ENCODE measurements at regions not wholly inside any gene's neighbourhood (a gene's known extent, or its start where the extent isn't known, plus 50 kb on each side); places are given as distances from the start of the nearest gene placed in this dataset.
"Not testable (repeated sequence)": the region's sequence is repeated elsewhere in the genome, so short reads cannot be mapped to it uniquely, and the experiment has no call there.

DNA sequence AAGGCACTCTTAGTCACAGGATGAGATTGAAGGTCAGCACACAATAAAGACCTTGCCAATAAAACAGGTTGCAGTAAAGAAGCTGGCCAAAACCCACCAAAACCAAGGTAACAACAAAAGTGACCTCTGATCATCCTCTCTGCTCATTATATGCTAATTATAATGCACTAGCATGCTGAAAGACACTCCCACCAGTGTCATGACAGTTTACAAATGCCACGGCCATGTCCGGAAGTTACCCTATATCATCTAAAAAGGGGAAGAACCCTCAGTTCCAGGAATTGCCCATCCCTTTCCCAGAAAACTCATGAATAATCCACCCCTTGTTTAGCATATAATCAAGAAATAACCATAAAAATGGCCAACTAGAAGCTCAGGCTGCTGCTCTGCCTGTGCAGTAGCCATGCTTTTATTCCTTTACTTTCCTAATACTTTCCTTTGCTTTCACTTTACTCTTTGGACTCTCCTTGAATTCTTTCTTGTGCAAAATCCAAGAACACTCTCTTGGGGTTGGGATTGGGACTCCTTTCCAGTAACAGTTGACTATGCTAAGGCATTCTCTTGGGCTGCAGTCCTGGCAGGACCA, 527.3 kb upstream of the MAP3K7 start:
- no peak for DNase-seq (ENCODE audit: low spot score)

DNA sequence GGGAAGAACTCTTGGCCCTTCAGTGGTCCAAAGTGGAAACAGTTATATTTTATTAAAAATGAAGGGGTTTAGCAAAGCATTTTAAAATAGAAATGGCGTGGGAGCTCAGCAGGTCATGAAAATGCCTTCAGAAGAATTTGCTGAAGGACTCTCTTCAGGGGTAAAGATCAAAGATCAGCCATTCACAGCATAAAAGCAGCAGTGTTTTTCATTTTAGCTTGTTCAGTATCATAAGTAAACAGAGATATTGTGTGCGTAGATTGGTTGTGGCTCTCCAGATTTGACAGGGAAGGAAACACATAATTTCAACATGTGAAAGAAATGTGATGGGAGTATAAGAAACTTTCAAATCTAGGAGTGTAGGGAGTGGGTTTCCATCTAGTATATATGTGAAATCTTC, 519.2 kb upstream of the MAP3K7 start:
- DNase-seq (ENCODE audit: low spot score) = no peak

DNA sequence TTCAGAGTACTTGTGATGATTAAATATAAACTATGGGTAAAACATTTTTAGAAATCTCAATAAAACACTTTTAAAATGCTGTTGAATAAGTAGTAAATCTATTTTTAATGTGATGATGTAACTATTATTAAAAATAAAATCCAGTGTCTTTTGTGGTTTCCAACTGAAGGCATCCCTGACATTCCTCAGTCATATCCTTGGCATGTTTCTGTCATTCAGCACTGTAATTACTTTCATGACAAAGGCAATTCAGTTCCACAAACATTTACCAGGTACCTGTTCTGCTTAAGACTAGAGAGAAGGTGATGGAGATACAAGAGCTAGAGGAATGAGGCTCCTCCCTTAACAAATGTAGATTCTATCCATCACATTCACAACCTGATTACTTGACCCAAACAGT, 518.7 kb upstream of the MAP3K7 start:
- no peak for DNase-seq (ENCODE audit: low spot score)

DNA sequence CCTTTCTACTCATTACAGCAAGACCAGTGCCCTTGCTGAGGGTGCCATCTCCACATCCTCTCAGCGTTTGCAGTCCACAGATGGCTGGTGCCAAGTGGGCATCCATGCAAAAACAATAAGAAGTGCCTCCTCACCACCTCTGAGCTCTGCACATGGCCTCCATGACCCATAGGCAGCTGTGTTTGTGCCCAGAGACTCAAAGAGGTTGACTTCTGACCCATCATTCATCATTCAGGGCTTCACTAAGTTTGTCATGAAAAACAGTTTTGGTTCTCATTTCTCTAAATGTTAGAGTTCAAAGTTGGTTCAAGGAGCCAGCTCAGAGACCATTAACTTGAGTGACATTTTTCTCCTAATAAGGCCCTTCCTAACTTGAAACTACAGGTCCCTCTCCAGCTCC, 512.6 kb upstream of the MAP3K7 start:
- no peak for DNase-seq (ENCODE audit: low spot score)

DNA sequence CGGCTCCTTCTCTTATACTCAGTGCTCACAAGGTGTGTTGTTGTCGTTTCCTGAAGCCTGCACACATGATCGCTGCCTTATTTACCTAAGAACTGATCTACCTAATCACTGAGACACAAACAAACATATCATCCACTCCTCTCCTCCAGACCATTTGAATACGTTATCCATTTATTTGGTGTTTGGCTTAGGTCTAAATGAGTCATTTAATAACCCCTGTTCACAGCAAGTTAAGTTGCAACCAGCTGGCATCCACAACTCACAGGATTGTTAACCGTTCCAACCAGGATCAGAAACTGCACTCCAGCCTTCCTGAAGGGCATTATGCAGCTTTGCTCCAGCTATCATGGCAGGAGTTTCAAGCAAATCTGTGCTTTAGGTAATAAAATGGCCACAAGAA, 511.1 kb upstream of the MAP3K7 start:
- no peak for DNase-seq (ENCODE audit: low spot score)

DNA sequence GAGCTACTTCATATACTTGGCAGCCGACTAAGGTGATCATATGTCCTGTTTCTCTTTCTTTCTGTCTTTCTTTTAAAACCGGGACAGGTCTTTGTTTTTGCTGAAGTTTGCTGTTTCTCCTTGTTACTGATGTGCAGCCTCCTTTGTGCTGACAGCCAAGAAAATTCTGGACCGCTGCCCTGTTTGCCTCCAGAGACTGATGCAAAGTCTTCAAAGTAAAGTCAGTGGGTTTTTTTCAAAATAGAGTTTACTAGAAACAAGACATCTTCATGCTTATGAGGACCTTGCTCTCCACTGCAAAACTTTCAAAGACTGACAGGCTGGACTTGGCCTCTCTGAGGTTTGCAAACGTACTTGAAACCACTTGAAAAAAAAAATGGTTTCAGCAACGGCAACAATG, 510.5 kb upstream of the MAP3K7 start:
- DNase-seq (ENCODE audit: low spot score) = no peak

DNA sequence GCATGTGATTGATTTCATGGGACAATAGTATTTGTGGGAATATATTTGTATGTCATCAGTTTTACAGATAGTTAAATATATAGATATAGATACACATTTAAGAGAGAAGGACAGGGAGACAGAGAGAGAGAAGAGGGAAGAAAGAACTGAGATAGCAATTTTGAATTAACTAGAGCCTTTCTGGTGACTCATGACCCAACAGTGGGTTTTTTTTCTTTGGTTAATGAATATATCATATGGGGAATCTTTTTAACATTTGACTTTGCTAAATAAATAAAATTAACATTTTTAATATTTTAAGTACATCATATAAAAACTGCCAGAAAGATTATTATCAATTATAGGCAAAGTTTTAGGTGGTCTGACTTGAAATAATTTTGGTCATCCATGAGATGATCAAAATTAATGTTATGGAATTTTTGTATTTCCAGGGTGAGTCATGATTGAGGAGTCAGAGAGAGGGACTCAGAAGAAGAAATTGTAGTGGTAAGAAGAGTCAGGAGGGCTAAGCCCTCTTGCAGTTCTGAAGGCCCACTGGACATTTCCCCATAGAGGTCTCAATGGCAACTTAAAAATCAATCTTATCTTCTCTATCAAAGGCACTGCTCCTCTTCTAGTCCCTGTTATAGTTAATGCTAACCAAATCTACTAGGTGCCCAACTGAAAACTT, 508.1 kb upstream of the MAP3K7 start:
- DNase-seq (ENCODE audit: low spot score) = no peak

DNA sequence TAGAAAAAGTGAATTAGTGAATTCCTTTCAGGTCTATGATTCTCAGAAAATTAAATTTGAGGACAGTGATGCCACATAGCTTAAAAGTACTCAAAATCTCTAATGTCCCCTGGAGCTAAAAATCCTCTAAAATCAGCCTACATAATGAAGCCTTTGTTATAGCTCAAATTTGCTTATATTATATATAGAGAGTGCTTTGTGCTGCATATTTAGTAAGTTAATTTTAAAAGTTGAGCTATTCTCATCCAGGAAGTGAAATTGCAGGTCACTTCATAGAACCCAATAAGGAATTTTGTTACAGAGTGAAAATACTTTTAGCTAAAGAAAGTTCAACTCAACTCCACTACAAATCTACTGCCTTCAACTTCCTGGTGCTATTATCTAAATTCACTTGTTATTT, 507.5 kb upstream of the MAP3K7 start:
- DNase-seq (ENCODE audit: low spot score) = no peak

DNA sequence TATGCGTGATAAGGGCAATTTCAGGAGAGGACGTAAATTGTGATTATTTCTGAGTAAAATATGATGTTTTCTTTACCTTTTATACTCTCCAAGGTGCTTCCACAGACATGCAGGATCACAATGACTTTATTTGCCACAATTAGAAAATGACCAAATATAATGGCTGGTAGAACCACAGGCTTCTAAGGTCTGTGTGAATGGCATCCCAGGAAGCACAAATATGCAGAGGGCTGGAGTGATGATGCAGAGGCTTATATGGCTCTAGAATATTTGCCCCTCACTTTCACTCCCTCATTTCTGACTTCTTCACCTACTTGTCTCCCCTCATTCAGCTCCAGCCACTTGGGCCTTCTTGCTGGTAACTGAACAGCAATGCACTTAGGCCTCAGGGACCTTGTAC, 502.1 kb upstream of the MAP3K7 start:
- no peak for DNase-seq (ENCODE audit: low spot score)

DNA sequence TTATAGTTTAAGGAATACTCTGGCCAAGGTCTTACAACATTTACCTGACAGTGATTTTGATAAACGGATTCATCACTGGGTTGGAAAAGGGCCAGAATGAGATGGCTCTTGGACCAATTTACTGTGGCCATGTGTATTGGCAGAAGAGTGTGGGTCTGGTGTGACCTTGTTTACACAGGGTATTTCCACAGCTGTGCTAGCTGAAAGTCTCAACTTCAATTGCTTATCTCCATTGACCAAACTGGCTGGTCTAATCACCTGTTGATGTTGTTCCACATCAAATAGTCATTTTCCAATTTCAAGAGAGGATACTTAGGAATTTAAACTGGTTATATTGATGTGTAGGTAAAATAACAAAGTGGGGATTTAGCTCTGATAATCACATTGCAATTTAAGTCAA, 501.6 kb upstream of the MAP3K7 start:
- no peak for DNase-seq (ENCODE audit: low spot score)

DNA sequence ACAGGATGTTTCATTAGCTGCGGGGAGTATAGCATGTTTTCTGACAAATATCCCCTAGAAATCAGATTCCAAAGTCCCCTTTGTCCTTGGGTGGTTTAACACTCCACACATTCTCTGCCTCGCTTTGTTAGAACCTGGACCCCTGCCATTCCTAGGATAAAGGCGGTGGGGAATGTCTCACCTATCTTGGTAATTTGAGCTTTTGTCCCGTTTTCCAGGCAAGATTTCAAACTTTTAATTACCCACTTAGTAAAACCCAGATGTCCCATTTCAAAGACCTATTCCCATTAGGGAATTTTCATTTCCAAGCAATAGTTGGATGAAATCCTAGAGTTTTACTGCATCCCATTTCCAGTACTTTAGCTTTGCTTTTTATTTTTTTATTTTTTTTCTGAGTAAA, 501.0 kb upstream of the MAP3K7 start:
- DNase-seq (ENCODE audit: low spot score) = peak; percentile 73

DNA sequence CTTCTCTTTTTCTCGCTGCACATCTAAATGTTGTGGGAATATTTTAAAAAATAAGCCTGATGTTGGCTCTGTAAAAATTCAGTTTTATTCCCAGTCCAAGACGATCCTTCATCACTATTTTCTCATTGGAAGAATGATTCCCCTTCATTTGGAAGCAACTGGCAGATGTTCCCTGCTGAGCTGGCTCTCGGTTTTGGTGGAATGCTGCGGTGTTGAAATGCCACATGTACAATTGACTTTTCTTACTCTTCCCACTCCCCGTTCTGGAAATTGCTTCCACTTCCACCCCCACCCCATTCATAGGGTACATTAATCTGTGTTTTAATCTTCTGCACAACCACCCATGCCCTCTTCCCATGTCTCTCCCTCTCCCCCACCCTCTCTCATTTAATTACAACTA, 496.3 kb upstream of the MAP3K7 start:
- no peak for DNase-seq (ENCODE audit: low spot score)

DNA sequence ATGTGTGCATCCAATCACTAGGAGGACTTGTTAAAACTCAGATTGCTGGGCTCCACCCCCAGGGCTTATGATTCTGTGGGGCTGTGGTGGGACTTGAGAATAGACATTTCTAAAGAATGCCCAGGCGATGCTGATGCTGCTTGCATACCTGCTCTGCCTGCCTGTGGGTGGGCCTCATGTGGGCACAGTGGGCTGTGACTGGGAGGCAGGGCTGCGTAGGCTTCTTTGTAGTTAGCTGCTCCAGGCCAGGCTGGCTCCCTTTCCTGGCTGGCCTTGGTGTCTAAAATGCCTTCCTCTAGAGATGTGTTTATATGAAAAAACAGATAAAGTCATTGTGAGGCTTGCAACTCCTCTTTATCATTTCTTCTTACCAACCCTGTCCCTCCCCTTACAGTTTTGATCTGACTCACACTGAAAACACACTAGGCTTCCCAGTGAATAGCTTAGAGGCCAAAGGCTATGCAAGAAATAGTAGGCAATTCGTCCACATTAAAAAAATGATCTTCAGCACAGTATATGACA, 495.5 kb upstream of the MAP3K7 start:
- no peak for DNase-seq (ENCODE audit: low spot score)

DNA sequence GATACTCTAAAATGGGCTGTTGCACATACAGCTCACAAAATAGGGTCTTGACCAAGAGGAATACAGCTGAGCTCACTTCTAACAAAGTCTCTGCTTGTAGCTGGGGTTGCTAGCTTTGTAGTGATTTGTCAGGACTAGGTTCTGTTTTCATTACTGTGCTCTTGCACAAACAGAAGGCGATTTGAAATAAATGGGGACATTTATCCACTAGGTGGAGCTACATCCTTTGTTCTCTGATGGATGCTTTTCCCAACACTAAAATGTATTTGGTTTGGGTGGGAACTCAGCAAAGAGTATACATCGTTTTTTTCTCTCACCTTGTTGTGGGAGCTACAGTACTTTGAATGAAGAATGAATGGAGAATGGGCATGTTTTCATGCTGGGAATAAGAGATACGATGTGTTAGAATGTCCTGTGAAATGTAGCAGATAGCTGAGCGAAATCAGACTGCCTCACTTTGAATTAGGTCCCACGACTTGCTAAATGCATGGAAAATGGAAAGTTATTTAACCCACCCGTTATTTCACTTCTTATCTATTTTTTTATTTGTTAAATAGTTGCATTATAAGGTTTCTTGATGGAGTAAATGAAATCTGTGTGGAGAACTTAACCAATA, 494.7 kb upstream of the MAP3K7 start:
- peak; percentile 59 for DNase-seq (ENCODE audit: low spot score)

DNA sequence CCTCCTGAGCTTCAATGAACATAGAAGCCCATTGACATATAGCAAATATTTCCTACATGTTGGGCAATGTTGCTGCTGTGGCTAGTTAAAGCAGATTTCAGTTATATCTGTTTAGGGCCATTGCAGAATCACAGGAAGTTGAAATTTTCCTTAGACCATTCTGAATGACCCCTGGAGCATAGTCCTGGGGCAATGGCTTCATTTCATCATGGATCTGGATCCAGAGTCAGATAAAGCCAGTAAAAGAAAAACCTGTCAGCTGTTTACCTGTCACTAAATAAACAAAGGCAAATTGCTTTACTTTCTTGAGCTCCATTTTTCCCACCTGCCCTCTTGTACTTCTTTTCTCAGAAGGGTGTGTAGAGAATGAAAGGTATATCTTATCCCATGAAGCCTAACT, 494.0 kb upstream of the MAP3K7 start:
- DNase-seq (ENCODE audit: low spot score) = no peak

DNA sequence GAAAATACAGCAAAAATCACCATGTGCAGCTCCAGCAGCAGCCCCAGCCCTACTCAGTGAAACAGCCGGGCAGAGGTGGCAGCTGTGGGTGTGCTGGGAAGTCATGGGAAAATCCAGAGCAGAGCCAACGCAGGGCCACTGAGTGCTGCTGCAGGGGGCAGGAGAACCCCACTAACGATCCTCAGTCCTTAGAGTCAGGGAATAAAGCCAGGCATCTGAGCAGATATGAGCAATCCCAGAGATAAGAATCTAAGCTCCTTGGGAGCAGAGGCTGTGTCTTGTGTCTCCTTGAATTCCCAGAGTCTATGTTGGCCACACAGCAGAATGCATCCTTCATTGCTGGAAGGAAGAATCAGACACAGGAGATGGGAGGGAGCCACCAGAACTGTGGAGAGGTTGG, 493.1 kb upstream of the MAP3K7 start:
- DNase-seq (ENCODE audit: low spot score) = no peak

DNA sequence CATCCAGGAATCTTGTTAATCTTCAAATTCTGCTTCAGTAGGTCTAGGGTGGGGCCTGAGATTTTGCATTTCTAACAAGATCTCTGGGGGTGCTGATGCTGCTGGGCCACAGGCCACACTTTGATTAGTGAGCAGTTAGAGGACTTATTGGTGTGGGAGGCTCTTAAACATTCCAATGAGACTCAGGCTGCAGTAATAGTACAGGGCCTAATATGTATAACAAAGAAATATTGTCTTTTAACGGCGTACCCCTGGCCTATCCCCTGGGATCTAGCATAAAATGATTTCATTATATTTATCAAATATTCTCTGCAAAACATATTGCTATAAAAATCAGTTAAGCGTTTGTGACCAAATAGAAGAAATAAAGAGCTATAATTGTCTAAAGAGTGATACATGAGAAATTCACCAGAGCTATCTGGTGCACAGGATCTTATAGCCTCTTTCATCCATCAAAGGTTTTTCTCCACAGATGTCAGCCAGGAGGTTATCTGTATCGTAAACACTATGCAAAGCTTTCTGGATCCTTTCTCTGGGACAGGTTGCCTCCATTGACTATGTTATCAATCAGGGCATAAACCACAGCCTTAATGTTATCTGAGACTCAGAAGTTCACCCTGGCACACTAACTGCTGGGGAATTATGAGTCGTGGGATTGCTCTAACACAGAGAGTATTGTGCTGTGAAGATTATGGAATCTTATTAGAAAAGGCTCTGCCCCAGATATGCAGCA, 488.5 kb upstream of the MAP3K7 start:
- DNase-seq (ENCODE audit: low spot score) = no peak

DNA sequence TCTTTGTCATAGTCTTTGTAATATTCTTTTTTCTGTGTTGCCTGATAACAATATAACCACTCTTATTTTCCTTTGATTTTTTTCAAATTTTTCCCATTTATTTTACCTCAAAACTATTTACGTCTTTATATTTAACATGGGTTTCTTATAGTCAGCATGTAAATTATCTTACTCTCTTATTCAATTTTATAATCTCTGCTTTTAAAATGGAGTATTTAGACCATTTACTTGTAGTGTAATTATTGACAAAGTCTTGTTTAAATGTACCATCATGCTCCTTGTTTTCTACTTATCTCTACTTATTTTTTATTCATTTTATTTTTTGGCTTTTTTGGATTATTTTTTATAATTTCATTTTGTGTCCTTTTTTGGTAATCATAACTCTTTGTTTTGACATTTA, 476.5 kb upstream of the MAP3K7 start:
- DNase-seq (ENCODE audit: low spot score) = no peak

DNA sequence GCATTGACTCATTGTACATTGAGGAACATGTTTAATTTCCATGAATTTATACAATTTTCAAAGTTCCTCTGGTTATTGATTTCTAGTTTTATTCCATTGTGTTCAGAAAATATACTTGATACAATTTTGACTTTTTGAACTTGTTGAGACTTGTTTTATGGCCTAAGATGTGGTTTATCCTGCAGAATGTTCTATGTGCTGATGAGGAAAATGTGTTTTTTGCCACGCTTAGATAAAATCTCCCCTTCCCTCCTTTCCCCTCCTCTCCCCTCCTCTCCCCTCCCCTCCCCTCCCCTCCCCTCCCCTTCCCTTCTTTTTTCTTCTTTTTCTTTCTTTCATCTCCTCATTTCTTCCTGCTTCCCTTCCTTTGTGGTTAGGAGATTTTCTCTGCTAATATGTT, 470.8 kb upstream of the MAP3K7 start:
- no peak for DNase-seq (ENCODE audit: low spot score)

DNA sequence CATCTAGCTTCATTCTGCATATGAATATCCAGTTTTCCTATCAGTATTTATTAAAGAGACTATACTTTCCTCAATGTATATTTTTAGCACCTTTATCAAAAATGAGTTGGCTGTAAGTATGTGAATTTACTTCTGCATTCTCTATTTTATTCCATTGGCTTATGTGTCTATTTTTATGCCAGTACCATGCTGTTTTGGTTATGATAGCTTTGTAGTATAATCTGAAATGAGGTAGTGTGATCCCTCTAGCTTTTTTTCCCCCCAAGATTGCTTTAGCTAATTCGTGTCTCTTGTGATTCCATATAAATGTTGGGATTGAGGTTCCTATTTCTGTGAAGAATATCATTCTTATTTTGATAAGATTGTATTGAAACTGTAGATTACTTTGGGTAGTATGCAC, 469.1 kb upstream of the MAP3K7 start:
- DNase-seq (ENCODE audit: low spot score) = no peak

DNA sequence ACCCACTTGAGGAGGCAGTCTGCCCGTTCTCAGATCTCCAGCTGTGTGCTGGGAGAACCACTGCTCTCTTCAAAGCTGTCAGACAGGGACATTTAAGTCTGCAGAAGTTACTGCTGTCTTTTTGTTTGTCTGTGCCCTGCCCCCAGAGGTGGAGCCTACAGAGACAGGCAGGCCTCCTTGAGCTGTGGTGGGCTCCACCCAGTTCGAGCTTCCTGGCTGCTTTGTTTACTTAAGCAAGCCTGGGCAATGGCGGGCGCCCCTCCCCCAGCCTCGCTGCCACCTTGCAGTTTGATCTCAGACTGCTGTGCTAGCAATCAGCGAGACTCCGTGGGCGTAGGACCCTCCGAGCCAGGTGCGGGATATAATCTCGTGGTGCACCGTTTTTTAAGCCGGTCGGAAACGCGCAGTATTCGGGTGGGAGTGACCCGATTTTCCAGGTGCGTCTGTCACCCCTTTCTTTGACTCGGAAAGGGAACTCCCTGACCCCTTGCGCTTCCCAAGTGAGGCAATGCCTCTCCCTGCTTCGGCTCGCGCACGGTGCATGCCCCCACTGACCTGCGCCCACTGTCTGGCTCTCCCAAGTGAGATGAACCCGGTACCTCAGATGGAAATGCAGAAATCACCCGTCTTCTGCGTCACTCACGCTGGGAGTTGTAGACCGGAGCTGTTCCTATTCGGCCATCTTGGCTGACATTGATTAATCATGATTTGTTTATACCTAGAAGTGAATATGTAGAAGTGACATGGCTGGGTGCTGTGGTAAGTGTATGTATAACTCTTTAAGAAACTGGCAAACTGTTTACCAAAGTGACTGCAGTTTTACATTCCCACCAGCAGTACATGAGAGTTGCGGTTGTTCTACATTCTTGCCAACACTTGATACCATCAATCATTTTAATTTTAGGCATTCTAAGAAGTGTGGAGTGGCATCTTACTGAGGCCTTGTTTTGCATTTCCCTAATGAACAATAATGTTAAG, 465.9 kb upstream of the MAP3K7 start:
- not testable (repeated sequence) for DNase-seq (ENCODE audit: low spot score)

DNA sequence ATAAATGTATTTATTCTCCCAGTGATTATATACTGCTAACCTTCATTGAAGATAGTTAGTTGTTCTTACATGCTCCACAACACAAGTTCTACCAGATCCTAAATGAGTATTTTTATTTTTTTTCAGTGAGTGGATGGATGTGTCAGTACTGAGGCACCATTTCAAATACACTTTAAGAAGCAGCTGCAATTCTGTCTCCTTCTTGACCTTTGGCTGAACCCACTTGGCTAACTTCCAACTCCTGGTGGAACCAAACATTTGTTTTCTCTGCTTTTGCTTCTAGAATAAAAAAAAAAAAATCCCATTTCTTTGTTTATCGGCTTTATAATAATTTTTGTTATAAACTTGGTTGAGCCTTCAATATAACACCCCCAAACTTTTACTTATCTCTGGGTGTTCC, 458.3 kb upstream of the MAP3K7 start:
- DNase-seq (ENCODE audit: low spot score) = no peak
